RPMI8226 (cell line): ENCODE measurements at regions not wholly inside any gene's neighbourhood (a gene's known extent, or its start where the extent isn't known, plus 50 kb on each side); places are given as distances from the start of the nearest gene placed in this dataset.

ENCODE experiments used
- DNase-seq: peaks from one replicate; pipeline ENCODE4 v3.0.0-alpha.2; 2015

DNA sequence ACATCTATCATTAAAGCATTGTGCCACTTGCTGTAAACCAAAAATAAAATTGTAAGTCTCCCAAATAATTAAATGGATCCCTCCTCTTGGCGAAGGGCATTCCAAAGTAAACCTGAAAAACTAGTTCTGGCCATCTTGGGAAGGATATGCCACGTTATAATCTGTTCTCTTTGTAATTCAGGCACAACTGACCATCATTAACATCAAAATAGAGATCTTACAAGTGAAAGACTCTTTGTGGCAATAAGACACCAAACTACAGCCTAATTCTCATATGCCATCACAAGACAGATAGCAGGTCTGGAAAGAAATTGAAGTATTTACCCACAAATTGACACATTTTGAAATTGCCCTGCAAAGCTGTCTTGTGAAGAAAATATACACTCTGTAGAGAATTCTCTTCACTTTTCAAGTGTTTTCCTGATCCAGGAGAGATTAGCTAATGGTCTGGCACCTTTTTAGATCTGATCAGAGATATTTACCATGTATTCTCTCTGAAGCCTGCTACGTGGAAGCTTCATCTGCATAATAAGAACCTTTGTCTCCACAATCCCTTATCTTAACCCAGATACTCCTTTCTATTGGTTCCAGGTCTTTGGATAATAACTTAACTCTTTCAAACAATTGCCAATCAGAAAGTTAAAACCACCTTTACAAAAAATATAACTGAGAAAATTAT lies 630.4 kb upstream of the CCDC179 start:
- no peak for DNase-seq

DNA sequence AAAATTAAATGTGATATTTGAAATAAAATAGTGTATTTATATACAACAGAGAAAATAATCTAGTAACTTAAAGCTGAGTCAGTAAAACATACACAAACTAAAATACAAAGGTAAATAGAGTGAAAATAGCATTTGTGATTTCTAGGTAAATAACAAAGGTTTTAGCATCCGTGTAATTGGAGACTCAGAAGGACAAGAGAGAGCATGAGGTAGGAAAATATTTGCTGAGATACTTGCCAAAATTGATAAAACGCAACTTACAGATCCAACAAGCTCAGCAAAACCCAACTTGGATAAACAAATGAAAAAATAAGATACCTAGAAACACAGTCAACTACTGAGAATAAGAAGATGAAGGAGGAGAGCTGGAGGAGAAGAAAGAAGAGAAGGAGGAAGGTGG lies 634.7 kb upstream of the CCDC179 start:
- DNase-seq: no peak

DNA sequence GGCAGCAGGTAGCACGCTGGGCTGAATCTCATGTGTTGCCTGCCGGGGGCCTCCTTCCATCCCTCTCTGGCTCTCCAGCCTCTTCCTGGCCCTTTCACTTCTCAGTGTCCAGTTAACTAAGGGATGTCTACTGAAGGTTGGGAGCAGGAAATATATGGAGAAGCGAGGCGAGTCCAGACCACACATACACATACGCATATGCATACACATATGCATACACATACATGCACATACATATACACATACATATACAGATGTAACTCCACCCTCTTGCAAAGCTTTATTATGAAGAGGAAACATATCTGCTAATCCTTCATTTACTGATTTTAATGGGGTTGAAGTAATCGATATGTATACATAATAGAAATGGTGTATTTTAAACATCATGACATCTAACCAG lies 636.1 kb upstream of the CCDC179 start:
- no peak for DNase-seq

DNA sequence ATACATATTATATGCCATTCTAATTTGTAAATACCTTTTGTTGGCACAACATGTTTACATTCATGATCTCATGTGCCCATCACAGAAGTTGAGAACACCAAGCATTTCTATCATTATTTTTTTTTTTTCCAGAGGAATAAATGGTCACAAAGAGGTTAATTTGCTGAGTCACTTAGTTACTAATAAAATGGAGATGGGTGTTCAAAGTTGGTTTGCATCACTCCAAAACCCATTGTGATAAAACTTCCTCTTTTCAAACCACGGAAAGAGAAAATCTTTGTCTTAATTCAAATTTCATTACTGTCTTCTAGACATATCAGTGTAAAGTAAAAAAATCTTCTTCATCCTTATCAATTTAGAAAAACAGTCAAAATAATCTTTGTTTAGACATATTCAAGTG lies 636.8 kb upstream of the CCDC179 start:
- no peak for DNase-seq

DNA sequence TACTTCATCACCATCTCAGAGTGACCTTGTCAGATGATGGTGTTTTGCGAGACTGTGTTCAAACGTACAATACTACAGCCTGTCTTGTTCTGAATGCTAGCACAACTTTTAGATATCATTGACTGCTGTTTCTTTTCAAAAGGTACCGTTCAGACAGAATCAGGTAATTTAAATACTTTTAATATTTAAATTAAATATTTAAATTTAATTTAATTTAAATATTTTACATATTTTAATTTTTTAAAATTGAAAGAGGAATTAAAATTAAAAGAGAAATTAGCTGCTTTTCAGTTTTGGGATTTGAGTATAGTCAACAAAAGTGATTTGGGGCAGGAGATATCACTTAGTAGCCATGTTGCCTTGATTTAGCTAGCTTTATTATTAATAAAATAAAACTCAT lies 642.1 kb upstream of the CCDC179 start:
- DNase-seq: no peak

DNA sequence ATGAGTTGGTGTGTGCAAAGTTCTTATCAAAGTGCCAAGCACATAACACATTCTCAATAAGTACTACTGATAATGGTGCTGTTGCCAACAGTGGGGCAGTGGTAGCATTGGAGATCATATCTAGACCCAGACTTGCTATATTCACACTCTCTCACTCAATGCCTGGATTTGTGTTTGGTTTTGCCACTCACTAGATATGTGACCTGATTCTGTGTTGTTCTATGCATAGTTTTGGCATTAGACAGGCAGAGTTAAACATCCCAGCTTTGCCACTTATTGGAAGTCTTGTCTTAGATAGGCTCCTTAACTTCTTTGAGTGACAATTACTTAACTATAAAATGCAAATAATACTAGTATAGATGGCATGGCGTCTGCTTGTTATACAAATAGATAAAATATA lies 642.6 kb upstream of the CCDC179 start:
- no peak for DNase-seq

DNA sequence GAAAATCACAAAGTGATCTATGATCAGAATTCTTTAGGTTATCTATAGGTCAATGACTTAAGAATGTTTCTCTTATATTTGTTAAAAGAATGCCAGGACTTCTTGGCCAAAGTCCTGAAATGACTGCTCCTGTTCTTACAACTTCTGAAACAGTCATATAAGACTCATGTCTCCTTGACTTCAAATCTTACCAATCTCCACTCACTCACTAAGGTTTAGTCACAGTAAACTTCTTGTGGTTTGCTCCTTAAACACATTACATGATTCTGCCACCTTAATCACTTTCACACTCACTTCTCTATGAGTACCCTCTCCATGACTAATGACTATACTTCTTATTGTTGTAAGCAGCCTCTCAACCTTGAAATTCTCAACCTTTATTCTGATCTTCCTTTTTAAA lies 648.7 kb upstream of the CCDC179 start:
- no peak for DNase-seq

DNA sequence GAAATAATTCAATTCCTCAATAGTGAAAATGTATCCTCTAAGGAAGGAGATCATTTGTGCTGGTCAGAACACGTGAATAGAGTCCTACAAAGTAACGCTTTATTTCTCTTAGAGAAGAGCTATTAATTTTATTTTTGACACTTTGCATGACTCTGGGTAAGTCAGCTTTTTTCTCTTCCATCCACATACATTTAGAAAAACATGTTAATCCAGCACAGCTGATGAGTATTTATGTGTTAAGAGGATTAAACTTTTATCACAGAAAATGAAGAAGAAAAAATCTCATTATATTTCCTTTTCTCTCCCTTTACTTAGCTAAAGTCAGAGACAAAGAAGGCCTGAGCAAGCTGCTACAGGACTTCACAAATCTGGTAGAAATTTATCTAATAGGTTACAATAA lies 649.5 kb upstream of the CCDC179 start:
- DNase-seq: no peak

DNA sequence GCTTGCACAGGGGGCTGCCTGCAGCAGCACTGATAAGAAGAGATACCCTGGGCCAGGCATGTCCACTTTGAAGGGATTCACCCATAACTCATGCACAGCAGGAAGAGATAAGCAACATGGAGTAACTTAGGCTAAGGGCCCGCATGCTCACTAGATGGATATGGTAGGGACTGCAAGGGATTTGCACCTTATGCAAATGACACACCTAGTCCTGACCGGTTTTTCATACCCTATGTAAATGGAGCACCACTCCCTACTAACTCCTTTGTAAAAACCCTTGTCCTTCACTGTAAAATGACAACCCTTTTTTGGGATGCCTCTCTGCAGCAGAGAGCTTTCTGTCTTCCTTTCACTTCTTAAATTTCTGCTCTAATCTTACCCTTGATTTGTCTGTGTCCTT lies 658.9 kb upstream of the CCDC179 start:
- no peak for DNase-seq

DNA sequence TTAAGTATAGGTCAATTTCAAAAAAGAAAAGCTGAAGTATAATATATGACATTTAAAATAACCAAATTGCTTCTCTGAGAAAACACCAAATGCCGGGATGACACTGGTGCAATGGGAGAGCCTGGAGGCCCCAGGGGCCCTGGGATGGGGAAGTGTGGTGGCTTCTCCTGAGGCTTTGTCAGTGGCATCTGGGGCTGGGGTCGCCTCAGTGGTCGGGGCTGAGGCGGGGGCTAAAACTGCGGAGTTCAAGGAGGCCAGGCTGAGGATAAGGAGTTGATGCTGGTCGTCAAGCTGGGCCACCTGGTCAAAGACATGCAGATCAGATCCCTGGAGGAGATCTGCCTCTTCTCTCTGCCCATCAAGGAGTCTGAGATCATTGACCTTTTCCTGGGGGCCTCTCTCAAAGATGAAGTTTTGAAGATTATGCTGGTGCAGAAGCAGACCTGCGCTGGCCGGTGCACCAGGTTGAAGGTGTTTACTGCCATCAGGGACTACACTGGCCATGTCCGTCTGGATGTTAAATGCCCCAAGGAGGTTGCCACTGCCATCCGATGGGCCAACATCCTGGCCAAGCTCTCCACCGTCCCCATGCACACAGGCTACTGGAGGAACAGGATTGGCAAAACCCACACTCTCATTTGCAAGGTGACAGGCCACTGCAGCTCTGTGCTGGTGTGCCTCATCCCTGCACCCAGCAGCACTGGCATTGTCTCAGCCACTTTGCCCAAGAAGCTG lies 660.1 kb upstream of the CCDC179 start:
- DNase-seq: no peak

DNA sequence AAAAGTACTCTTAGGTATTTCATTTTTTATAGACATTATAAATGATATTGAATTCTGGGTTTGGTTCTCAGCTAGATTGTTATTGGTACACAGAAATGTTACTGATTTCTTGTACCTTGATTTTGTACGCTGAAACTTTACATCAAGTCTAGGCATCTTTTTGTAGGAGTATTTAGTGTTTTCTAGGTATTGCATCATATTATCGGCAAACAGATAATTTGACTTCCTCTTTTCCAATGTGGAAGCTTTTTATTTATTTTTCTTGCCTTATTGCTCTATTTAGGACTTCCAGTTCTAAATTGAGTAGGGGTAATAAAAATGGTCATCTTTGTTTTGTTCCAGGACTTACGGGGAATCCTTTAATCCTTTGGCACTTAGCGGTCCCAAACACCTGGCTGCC lies 676.6 kb upstream of the CCDC179 start:
- no peak for DNase-seq

DNA sequence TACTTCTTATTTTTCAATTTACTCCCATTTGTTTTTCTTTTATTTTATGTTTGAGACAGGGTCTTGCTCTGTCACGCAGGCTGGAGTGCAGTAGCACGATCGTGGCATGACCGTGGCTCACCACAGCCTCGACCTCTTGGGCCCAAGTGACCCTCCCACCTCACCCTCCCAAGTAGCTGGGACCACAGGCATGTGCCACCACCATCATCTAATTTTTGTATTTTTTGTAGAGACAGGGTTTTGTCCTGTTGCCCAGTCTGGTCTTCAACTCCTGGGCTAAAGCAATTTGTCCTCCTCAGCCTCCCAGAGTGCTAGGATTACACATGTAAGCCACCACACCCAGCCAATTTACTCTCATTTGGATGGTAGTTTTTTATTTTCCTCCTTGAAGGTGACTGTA lies 679.3 kb upstream of the CCDC179 start:
- DNase-seq: no peak

DNA sequence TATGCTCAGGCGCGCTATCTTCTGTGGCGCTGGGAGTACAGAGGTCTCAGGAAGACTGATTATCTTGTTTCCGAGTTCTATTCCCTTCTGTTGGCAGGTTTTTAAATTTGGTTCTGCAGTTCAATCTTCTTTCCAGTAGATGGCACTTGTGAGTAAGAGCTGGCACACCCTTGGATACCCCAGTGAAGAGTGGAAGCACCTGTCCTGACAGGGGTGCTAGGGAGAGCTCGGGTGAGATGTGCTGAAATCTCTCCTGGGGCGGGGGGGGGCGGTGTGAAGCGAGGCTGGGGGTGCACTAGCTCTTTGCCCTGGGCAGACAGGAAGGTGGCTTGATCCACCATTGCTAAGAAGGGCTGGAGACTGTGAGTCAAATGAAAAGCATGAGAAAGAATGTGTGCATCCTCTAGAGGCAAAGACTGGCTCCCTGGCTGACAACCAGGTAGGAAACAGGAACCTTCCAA lies 679.9 kb upstream of the CCDC179 start:
- peak; percentile 28 for DNase-seq

DNA sequence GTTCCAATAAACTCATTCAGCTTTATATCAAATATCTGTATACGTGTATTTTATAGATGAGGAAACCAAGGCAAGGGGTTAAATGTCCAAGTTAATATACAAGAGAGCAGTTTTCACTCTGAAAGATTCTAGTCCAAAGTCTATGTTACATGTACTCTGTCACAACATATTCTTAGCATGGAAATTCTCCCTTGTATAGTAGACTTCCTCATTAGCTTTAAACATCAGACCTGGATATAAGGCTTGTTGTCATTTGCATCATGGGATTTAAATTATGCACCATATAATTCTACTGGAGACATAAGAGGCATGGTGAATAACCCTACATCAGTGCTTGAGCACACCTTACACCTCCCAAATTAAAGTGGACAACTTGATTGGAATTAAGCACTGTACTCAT lies 681.9 kb upstream of the CCDC179 start:
- DNase-seq: no peak

DNA sequence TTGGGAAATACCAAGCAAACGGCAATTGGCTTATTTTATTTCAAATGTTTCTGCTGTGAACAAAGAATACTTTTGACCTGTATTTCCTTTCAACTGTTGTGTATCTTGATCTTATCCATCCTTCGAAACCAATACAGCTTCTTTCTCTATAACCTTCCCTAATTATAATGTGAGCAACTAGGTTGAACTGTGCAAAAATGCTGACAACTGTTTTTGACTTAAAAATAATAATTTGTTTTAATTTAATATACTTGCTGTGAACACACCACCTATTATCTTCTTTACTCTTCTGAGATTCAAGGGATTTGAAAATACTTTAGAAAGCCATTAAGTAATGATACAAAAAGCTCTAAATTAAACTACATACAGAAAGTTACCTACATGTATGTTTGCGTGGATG lies 682.5 kb upstream of the CCDC179 start:
- no peak for DNase-seq

DNA sequence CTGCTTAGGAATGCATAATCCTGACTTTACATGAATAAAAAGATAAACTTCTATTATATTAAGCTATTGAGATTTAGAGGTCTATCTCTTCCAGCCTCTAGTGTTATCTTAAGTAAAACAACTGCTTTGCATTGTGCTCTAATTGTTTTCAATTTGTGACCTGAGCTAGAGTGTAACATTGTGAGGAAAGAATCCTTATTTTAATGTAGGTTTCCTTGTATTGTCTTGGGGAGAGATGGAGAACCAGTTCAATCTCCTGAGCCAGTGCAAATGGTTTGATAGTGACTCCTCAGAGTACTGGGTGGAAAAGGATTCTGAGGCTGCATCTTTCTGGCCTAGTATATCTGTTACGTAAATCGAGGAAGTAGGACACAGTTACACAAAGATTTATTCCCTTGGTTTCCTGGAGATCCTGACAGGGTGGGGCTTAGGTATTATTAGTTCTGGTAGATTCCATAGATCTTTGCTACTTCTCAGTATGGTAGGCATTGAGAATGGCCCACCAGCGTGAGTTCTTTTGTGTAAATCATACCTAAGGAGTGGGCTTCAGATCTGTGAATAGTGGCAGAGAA lies 683.5 kb upstream of the CCDC179 start:
- DNase-seq: no peak

DNA sequence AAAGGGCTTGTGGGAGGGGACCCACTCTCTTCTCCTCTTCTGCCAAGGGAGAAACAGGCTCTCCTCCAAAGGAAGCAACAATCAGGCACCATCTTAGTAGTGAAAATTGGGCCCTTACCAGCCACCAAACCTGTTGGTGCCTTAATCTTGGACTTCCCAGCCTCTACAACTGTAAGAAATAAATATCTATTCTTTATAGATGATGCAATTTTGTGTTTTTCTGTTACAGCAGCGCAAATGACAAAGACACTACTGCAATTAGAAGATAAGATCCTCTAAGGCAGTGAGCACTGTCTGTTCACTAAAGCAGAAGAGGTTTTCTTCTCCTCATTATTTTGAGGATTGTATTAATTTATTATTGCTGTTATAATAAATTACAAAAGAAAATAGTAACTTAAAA lies 691.4 kb upstream of the CCDC179 start:
- no peak for DNase-seq

DNA sequence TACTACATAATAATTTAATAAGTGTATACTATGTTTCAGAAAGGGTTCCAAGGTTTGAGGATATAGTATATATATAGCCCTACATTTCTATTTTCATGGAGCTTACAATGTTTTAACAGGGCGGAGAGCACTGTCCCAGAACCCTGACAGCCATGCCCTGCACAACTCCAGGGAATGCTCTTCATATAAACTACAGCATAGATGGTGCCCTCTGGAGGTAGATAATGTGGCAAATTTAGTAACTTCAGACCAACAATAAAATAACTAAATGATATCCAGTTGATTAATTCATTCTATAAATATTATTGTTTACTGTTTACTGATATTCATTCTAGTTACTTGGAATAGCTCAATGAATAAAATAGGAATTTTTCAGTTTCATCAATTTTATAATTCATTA lies 693.7 kb upstream of the CCDC179 start:
- DNase-seq: no peak

DNA sequence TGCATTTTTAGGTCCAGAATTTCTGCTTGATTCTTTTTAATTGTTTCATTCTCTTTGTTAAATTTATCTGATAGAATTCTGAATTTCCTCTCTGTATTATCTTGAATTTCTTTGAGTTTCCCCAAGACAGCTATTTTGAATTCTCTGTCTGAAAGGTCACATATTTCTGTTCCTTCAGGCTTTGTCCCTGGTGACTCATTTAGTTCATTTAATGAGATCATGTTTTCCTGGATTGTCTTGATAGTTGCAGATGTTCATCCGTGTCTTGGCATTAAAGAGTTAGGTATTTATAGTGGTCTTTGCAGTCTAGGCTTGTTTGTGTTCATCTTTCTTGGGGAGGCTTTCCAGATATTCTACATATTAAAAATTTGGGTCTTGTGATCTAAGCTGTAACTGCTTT lies 694.8 kb upstream of the CCDC179 start:
- DNase-seq: no peak

DNA sequence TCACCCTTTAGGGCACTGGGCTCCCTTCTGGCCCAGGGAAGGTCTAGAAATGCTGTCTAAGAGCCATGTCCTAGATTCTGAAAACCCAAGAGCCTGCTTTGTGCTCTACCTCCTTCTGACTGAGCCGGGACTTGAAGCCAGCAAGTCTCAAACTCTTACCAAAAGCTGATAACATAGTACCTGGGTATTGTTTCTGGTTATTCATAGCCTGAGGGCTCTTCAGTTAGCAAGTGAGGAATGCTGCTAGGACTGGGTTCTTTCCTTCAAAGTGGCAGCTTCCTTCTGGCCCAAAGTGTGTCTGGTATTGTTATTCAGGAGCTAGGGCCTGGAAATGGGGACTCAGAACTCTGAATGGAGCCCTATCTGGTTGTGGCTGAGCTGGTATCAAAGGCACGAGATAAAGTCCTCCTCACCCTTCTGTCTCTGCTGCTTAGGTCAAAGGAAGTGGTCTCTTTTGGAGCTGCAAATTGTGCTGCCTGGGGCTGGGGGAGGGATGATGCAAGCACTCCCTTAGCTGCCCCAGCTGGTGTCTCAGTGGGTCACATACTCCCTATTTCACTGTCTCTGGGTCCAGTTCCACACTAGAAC lies 696.0 kb upstream of the CCDC179 start:
- no peak for DNase-seq

DNA sequence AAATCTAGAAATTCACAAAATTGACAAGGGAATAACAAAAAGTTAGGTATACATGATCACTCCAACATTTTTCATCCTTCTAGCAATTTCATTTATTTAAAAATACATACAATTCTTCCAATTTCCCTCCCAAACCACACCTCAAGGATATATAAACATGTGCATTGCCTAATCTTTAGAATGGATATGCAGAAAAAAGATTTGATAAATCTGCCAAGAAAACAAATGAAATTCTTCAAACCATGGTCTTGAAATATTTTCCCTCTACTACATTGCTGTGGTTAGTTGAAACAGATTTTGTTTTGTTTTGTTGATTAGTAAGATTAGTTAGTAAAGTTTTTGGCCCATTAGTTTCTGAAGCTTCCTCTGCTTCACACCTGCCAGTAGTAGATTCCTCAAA lies 703.3 kb upstream of the CCDC179 start:
- no peak for DNase-seq

DNA sequence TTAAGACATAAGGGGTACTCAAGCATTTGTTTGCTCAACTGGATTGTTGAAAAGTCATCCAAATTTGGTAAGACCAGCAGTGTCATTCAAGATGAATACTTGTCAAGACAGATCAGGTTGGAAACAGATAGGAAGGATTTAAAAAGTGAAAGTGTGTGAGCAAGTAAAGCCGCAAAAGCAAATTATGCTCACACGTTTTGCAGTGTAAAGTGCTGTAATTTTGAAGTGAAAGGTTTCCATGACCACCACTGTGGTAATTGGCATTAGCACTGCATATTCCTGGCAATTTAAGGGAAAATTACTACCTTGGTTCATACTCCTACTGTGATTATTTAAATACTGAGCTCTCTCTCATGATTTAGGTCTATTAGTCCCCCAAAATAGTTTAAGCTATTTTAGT lies 704.1 kb upstream of the CCDC179 start:
- DNase-seq: no peak

DNA sequence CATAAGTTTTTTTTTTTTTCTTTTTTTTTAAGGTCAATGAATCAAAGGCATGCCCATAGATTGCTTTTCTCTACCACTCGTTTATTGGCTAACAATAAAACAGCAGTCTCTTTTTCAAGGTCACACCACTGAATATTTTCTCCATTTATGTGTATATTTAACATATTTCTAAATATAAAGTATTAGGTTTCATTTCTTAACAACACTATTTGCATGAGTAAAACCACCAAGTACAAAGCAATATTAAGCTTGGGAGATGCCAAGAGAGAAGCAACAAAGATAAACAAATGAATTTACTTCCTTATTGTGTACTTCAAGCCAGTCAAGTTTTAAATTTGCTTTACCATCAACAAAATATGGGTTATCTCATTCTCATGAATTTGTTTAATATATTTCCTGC lies 708.9 kb upstream of the CCDC179 start:
- DNase-seq: no peak

DNA sequence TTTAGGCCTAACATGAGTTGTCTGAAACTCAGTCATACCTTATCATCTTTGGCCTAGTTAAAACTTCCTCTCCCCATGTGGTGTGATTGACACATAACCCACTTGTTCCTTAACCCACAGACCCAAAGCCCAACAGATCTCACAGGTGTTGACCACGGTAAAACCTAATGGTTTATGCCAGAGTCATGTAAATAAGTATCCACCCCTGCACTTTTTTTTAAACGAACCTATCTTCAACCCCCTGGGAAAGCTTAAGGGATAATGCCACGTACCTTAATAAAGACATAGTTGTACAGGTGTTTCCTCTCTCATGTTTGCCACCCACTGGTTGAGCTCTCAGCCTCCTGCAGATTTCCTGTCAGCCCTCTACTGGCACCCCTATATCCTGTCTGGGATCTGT lies 709.3 kb upstream of the CCDC179 start:
- peak; percentile 73 for DNase-seq
